B cell (primary cell): ENCODE measurements at regions not wholly inside any gene's neighbourhood (a gene's known extent, or its start where the extent isn't known, plus 50 kb on each side); places are given as distances from the start of the nearest gene placed in this dataset.
"Not testable (repeated sequence)": the region's sequence is repeated elsewhere in the genome, so short reads cannot be mapped to it uniquely, and the experiment has no call there.

Experiments used
- ATAC-seq: fragments of 200-7000 bp; cut with Tn5 transposase; one replicate; pipeline ENCODE4 v1.10.0; 2021; ENCODE audit warnings: low read depth, mild to moderate bottlenecking, moderate number of reproducible peaks, moderate library complexity
- CTCF ChIA-PET: fragments of 350-600 bp; sonication (Branson Sonifier 250); formaldehyde crosslinking; loops from one replicate; lab custom pipeline; 2021; ENCODE audit warnings: antibody characterized with exemption, inconsistent platforms; lab: Charles Lee
- POLR2A ChIA-PET: fragments of 350-600 bp; sonication (Branson Sonifier 250); formaldehyde crosslinking; loops from one replicate; lab custom pipeline; 2021; ENCODE audit warnings: antibody characterized with exemption; lab: Charles Lee
- DNase-seq: peaks from one replicate; pipeline ENCODE4 v3.0.0; 2013
- H2AFZ ChIP-seq: 2 replicates; pipeline ENCODE4 v1.6.1; 2012; ENCODE audit warnings: mild to moderate bottlenecking, low read depth, low read length; ENCODE audit not compliant: insufficient read depth, poor library complexity, severe bottlenecking
- H3K27ac ChIP-seq, 2 donors: 1 replicate in 1 of 2; 2 replicates in 1 of 2; pipeline ENCODE4 v1.5.1; 2012 to 2013; ENCODE audit warnings: low read length in 2 of 2, mild to moderate bottlenecking in 2 of 2, moderate library complexity in 1 of 2
- H3K27me3 ChIP-seq, 4 experiments: fragments of 200-600 bp in 1 of 4; sonication (generic) in 1 of 4; replicated peaks in 1 of 4; 1 replicate in 2 of 4; 2 replicates in 2 of 4; pipeline versions ENCODE4 v1.6.1 to v1.7.0; 2013 to 2016; ENCODE audit warnings: low read length in 3 of 4, mild to moderate bottlenecking in 2 of 4, mixed read lengths in 1 of 4, moderate library complexity in 1 of 4; ENCODE audit not compliant: insufficient read depth in 4 of 4, control insufficient read depth in 3 of 4; ENCODE audit errors: control extremely low read depth in 1 of 4
- H3K36me3 ChIP-seq, 2 experiments: replicated peaks in 1 of 2; 1 replicate in 1 of 2; 2 replicates in 1 of 2; pipeline versions ENCODE4 v1.6.1 to v1.7.1; 2013; ENCODE audit warnings: low read length in 1 of 2; ENCODE audit not compliant: insufficient read depth in 2 of 2, control insufficient read depth in 1 of 2; ENCODE audit errors: control extremely low read depth in 1 of 2, extremely low read depth in 1 of 2
- H3K4me1 ChIP-seq, 2 donors: fragments of 200-600 bp in 1 of 2; sonication (generic) in 1 of 2; 1 replicate in 1 of 2; 2 replicates in 1 of 2; pipeline versions ENCODE4 v1.5.1 to v1.6.1; 2013 to 2017; ENCODE audit warnings: low read length in 2 of 2; ENCODE audit not compliant: control insufficient read depth in 2 of 2, insufficient read depth in 2 of 2
- H3K4me2 ChIP-seq: replicated peaks from 2 replicates; pipeline ENCODE3; 2012; ENCODE audit warnings: mild to moderate bottlenecking, low read depth, low read length; ENCODE audit not compliant: poor library complexity, severe bottlenecking
- H3K4me3 ChIP-seq, 5 experiments: fragments of 200-600 bp in 1 of 5; sonication (generic) in 1 of 5; 1 replicate in 3 of 5; 2 replicates in 2 of 5; pipeline versions ENCODE4 v1.5.1 to v1.7.0; 2011 to 2016; ENCODE audit warnings: low read length in 4 of 5, mild to moderate bottlenecking in 4 of 5, low read depth in 2 of 5, control low read depth in 1 of 5, moderate library complexity in 1 of 5; ENCODE audit not compliant: insufficient read depth in 1 of 5; ENCODE audit errors: control extremely low read depth in 1 of 5, extremely low read depth in 1 of 5
- H3K79me2 ChIP-seq: fragments of 200-600 bp; sonication (generic); one replicate; pipeline ENCODE4 v1.6.0; 2016; ENCODE audit warnings: low read length; ENCODE audit not compliant: control insufficient read depth, insufficient read depth
- H3K9ac ChIP-seq: fragments of 200-600 bp; sonication (generic); 2 replicates; pipeline ENCODE4 v1.6.1; 2017; ENCODE audit warnings: mild to moderate bottlenecking, low read length, moderate library complexity
- H3K9me3 ChIP-seq, 3 donors: one replicate each; pipeline versions ENCODE4 v1.6.1 to v1.7.1; 2013; ENCODE audit warnings: low read length in 2 of 3; ENCODE audit not compliant: control insufficient read depth in 2 of 3, insufficient read depth in 1 of 3; ENCODE audit errors: control extremely low read depth in 1 of 3
- H4K20me1 ChIP-seq: 2 replicates; pipeline ENCODE4 v1.6.0; 2012; ENCODE audit warnings: mild to moderate bottlenecking, low read length; ENCODE audit not compliant: insufficient read depth, control insufficient read depth, poor library complexity, severe bottlenecking
- H3K27ac Mint-ChIP-seq: one replicate; pipeline ENCODE4 v1.8.0; 2021; ENCODE audit warnings: mixed read lengths
- H3K27me3 Mint-ChIP-seq: one replicate; pipeline ENCODE4 v1.8.0; 2021; ENCODE audit warnings: mixed read lengths
- H3K4me1 Mint-ChIP-seq: one replicate; pipeline ENCODE4 v1.8.0; 2021; ENCODE audit warnings: mixed read lengths
- H3K4me3 Mint-ChIP-seq: one replicate; pipeline ENCODE4 v1.8.0; 2021; ENCODE audit warnings: mixed read lengths
- H3K9me3 Mint-ChIP-seq: one replicate; pipeline ENCODE4 v1.8.0; 2022; ENCODE audit warnings: mixed read lengths; ENCODE audit not compliant: insufficient read depth
- WGBS: methylation state at CpG from one replicate; pipeline ENCODE4 v1.1.5; 2013; ENCODE audit warnings: missing lambda C conversion rate; ENCODE audit not compliant: insufficient coverage; 5-methylcytosine and 5-hydroxymethylcytosine counted together
- intact Hi-C: fragments of 100-400 bp; cut with micrococcal nuclease; formaldehyde crosslinking; loops from one replicate; pipeline ENCODE4 v1.10.0; 2022

DNA sequence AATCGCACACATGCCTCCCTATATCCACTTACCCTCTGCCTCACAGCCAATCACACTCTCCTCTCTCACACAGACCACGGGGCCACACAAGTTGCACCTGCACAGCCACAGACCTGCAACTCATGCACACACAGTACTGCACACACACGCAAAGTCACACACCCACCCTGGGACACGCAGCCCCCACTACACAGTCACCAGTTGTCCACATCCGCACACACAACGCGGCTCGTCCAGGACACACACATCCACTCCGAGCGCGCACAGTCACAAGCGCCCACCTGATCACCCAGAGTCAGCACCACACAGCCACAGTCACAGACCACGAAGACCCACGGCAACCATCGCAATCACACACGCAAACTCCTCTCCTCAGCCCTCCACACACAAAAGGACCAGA lies 387.3 kb downstream of the CNTNAP3B start:
- H3K27ac ChIP-seq, H3K36me3 ChIP-seq, ATAC-seq, H3K27me3 ChIP-seq, H3K27me3 Mint-ChIP-seq, H3K9me3 ChIP-seq, H3K9me3 Mint-ChIP-seq, intact Hi-C loops, H3K9ac ChIP-seq, POLR2A ChIA-PET, H3K4me3 Mint-ChIP-seq, H4K20me1 ChIP-seq, H3K4me1 Mint-ChIP-seq, H3K79me2 ChIP-seq, H2AFZ ChIP-seq, CTCF ChIA-PET, H3K4me3 ChIP-seq, DNase-seq, H3K4me2 ChIP-seq, H3K4me1 ChIP-seq, H3K27ac Mint-ChIP-seq: not testable (repeated sequence)
- WGBS: no CpG with 5 or more reads among the region's 16 CpGs

- H3K27ac Mint-ChIP-seq, H3K4me1 ChIP-seq, intact Hi-C loops, H3K9me3 ChIP-seq, POLR2A ChIA-PET, H3K4me1 Mint-ChIP-seq, H3K79me2 ChIP-seq, H3K36me3 ChIP-seq, H3K4me2 ChIP-seq, H3K27ac ChIP-seq, CTCF ChIA-PET, H3K9me3 Mint-ChIP-seq, DNase-seq, ATAC-seq, H2AFZ ChIP-seq, H3K4me3 ChIP-seq, H4K20me1 ChIP-seq, H3K27me3 Mint-ChIP-seq, H3K9ac ChIP-seq, H3K4me3 Mint-ChIP-seq, H3K27me3 ChIP-seq: not testable (repeated sequence)
- 0% methylated on average over 1 of the region's 5 CpGs for WGBS
These were observed 388.1 kb downstream of the CNTNAP3B start for GRCh38 chr9:41741173-41741572.

DNA sequence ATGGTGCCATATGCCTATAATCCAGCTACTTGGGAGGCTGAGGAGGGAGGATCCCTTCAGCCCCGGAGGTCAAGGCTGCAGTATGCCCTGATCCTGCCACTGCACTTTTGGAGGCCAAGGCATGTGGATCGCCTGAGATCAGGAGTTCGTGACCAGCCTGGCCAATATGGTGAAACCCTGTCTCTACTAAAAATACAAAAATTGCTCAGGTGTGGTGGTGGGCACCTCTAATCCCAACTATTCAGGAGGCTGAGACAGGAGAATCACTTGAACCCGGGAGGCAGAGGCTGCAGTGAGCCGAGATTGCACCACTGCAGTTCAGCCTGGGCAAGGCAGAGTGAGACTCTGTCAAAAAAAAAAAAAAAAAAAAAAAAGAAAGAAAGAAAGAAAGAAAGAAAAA lies 390.5 kb downstream of the CNTNAP3B start:
- H2AFZ ChIP-seq, H3K9ac ChIP-seq, H3K4me3 Mint-ChIP-seq, H3K27ac ChIP-seq, H3K4me1 ChIP-seq, H3K4me2 ChIP-seq, POLR2A ChIA-PET, H3K4me1 Mint-ChIP-seq, H4K20me1 ChIP-seq, H3K36me3 ChIP-seq, CTCF ChIA-PET, H3K27me3 Mint-ChIP-seq, H3K4me3 ChIP-seq, H3K27ac Mint-ChIP-seq, DNase-seq, ATAC-seq, H3K79me2 ChIP-seq, H3K9me3 ChIP-seq, intact Hi-C loops, H3K27me3 ChIP-seq, H3K9me3 Mint-ChIP-seq: not testable (repeated sequence)
- no CpG with 5 or more reads among the region's 5 CpGs for WGBS

GRCh38 chr9:41699190-41699589 lies 430.0 kb downstream of the CNTNAP3B start:
- H3K27ac ChIP-seq, H4K20me1 ChIP-seq, H3K9ac ChIP-seq, ATAC-seq, H3K4me3 ChIP-seq, H3K4me1 ChIP-seq, intact Hi-C loops, H3K4me2 ChIP-seq, H3K27me3 Mint-ChIP-seq, H3K79me2 ChIP-seq, H3K9me3 ChIP-seq, DNase-seq, H3K27me3 ChIP-seq, H3K4me3 Mint-ChIP-seq, H3K27ac Mint-ChIP-seq, H2AFZ ChIP-seq, CTCF ChIA-PET, H3K36me3 ChIP-seq, H3K4me1 Mint-ChIP-seq, H3K9me3 Mint-ChIP-seq, POLR2A ChIA-PET: not testable (repeated sequence)
- no CpG with 5 or more reads among the region's 13 CpGs for WGBS
